Astrocyte of the spinal cord (primary cell): ENCODE measurements at regions not wholly inside any gene's neighbourhood (a gene's known extent, or its start where the extent isn't known, plus 50 kb on each side); places are given as distances from the start of the nearest gene placed in this dataset.
"Not testable (repeated sequence)": the region's sequence is repeated elsewhere in the genome, so short reads cannot be mapped to it uniquely, and the experiment has no call there.

Experiments
- DNase-seq: peaks from one replicate; pipeline ENCODE4 v3.0.0; 2011; ENCODE audit warnings: low read depth, low spot score
- H3K4me3 ChIP-seq: 2 replicates; pipeline ENCODE4 v1.5.1; 2011; ENCODE audit warnings: low read depth, mild to moderate bottlenecking, low read length, moderate library complexity
- in situ Hi-C: cut with HindIII; loops from 2 replicates; pipeline ENCODE4 v1.10.0; 2017; ENCODE audit warnings: low sequenced_read_pairs
- TF ChIP-seq, protein P1 (sequence below): IDR thresholded peaks from 2 replicates; pipeline ENCODE4 v1.5.1; 2012; ENCODE audit warnings: low read depth, mild to moderate bottlenecking, low read length, inconsistent platforms

DNA sequence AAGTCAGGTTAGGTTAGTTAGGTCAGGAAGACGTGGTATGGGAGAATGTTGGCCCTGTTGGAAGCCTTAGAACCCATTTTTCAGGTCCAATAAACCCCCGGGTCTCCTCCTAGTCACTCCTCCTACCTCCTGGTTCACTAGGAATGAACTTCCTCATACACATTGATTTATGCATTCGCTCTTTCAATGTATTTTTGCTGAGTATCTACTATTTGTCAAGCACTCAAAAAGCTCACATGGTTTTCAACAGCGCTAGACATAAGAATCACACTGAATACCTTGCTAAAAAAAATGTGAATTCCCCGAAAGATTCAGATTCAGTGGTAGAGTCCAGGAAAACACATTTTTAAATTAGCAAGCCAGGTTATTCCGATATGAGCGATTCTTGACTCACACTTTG lies 85.8 kb upstream of the LRRN2 start:
- TF ChIP-seq, protein P1, sequence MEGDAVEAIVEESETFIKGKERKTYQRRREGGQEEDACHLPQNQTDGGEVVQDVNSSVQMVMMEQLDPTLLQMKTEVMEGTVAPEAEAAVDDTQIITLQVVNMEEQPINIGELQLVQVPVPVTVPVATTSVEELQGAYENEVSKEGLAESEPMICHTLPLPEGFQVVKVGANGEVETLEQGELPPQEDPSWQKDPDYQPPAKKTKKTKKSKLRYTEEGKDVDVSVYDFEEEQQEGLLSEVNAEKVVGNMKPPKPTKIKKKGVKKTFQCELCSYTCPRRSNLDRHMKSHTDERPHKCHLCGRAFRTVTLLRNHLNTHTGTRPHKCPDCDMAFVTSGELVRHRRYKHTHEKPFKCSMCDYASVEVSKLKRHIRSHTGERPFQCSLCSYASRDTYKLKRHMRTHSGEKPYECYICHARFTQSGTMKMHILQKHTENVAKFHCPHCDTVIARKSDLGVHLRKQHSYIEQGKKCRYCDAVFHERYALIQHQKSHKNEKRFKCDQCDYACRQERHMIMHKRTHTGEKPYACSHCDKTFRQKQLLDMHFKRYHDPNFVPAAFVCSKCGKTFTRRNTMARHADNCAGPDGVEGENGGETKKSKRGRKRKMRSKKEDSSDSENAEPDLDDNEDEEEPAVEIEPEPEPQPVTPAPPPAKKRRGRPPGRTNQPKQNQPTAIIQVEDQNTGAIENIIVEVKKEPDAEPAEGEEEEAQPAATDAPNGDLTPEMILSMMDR, result no peak
- in situ Hi-C loops, result no loop called here
- H3K4me3 ChIP-seq, result no peak overlapping the region
- DNase-seq, result no peak

DNA sequence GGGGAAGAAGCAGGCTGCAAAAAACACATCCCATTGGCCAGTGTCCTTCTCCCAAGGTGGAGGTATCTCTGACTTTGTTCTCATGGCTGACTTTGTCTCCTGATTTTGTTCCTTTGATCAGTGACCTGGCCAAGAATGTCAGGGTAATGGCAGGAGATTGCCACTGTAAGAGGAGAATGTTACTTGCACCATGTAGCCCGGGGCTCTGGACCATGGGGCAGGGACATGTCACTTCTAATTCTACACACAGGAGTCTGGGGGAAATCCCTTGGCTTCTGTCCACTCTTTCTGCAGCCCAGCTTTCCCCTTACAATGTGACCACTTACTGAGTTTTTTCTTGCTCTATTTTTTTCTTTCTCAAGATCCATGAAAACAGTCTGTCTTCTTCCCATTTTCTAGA lies 87.7 kb upstream of the LRRN2 start:
- in situ Hi-C loops, result no loop called here
- no peak for DNase-seq
- TF ChIP-seq, protein P1, result no peak
- H3K4me3 ChIP-seq, result no peak overlapping the region

DNA sequence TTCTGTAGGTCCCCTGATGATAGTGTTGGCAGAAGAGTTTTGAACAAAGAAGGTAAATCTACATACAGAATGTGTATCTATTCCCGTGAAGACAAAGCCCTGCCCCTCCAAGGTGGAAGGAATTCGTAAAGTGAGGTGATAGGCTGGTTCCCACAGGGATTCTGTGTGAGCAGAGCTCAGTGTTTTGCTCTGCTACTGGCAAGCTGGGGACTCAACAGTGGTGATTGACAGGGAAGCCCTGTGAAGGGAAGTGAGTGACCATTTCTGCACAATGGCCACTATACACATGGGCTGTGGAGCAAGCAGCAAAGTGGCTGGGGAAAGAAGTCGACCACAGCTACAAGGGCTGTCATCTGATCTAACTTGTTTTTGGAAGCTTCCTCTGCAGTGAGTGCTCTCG lies 90.0 kb upstream of the LRRN2 start:
- no peak for DNase-seq
- in situ Hi-C loops, result no loop called here
- TF ChIP-seq, protein P1, result no peak
- no peak overlapping the region for H3K4me3 ChIP-seq

DNA sequence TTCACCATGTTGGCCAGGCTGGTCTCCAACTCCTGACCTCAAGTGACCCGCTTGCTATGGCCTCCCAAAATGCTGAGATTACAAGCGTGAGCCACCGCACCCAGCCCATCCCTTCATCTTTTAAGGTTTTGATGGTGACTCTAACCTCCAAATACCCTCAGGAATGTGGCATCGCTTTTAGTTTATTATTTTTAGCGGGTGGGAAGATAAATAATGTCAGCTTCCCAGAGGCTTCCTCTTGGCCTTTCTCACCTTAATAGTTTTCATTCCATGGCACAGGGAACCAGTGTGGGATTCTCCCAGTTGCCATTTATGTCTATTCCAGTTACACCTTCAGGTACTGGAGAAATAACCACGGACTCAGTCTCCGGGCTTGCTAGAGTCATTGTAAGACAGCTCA lies 92.1 kb upstream of the LRRN2 start:
- in situ Hi-C loops, result no loop called here
- H3K4me3 ChIP-seq, result no peak overlapping the region
- TF ChIP-seq, protein P1, result no peak
- no peak for DNase-seq

DNA sequence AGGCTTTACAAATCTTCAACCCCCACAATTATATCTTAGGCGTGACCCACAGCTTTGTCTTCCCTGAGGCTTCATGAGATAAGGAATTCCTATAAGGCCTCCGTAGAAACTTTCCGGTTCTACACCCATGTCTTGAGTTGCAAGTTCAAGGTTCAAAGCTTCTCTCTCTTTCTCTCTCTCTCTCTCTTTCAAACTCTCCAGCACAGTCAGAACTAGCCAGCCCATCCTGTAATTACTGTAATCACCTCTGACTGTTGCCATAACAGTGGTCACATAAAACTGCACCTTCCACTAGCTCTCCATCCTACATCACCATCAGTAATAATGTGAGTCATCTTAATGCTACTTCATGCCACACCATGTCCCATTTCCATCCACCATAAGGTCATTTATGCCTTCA lies 90.0 kb upstream of the NFASC start:
- no peak overlapping the region for H3K4me3 ChIP-seq
- no peak for DNase-seq
- TF ChIP-seq, protein P1, result no peak
- in situ Hi-C loops, result no loop called here

DNA sequence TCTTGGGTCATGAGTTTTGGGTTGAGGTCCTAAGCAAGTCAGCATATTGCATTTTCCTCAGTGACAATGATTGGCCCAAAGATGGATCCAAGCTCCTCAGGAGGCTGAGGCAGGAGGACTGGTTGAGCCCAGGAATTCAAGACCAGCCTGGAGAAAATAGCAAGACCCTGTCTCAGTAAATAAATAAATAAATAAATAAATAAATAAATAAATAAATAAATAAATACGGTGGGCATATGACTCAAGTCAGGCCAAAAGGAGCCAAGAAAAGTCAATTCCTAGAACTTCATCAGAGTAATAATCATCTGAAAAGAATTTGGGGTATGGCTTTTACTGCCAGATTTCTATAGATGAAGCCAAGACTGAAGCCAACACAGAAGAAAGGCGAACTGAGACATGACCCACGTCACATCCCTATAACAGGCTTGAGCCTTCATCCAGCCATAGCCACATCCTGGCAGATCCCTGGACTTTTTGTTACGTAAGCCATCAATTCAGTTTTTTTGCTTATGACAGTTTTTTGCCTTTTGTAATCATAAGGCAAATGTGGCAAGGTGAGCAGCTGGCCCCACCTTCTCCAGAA lies 88.5 kb upstream of the NFASC start:
- in situ Hi-C loops, result no loop called here
- H3K4me3 ChIP-seq, result no peak overlapping the region
- TF ChIP-seq, protein P1, result no peak
- DNase-seq, result no peak

DNA sequence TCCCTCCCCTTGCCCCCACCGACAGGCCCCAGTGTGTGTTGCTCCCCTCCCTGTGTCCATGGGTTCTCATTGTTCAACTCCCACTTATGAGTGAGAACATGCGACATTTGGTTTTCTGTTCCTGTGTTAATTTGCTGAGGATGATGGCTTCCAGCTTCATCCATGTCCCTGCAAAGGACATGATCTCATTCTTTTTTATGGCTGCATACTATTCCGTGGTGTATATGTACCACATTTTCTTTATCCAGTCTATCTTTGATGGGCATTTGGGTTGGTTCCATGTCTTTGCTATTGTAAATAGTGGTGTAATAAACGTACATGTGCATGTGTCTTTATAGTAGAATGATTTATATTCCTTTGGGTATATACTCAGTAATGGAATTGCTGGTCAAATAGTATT lies 85.6 kb upstream of the NFASC start:
- in situ Hi-C loops, DNase-seq, H3K4me3 ChIP-seq: not testable (repeated sequence)
